Mesodermal cell (in vitro differentiated cells): ENCODE measurements at regions not wholly inside any gene's neighbourhood (a gene's known extent, or its start where the extent isn't known, plus 50 kb on each side); places are given as distances from the start of the nearest gene placed in this dataset.
"Not testable (repeated sequence)": the region's sequence is repeated elsewhere in the genome, so short reads cannot be mapped to it uniquely, and the experiment has no call there.

Experiments used
- H3K27ac ChIP-seq: 2 replicates; pipeline ENCODE4 v1.7.0; 2013; ENCODE audit warnings: mild to moderate bottlenecking, low read depth, low read length, moderate library complexity; ENCODE audit not compliant: severe bottlenecking
- H3K36me3 ChIP-seq: 2 replicates; pipeline ENCODE4 v1.7.1; 2013; ENCODE audit warnings: mild to moderate bottlenecking, low read length, moderate library complexity; ENCODE audit not compliant: control insufficient read depth, insufficient read depth
- H3K4me1 ChIP-seq: one replicate; pipeline ENCODE4 v1.7.1; 2013; ENCODE audit warnings: mild to moderate bottlenecking, low read length; ENCODE audit not compliant: insufficient read depth, control insufficient read depth, poor library complexity, severe bottlenecking
- H3K4me3 ChIP-seq: 2 replicates; pipeline ENCODE4 v1.7.0; 2013; ENCODE audit warnings: low read length, control low read depth, mild to moderate bottlenecking; ENCODE audit not compliant: insufficient read depth, poor library complexity, severe bottlenecking; ENCODE audit errors: extremely low read depth
- H3K9me3 ChIP-seq: 2 replicates; pipeline ENCODE4 v1.7.1; 2013; ENCODE audit warnings: mild to moderate bottlenecking, low read length, moderate library complexity; ENCODE audit not compliant: control insufficient read depth
- WGBS, 2 experiments: methylation state at CpG; one replicate each; pipeline ENCODE4 v1.1.5; 2013; ENCODE audit warnings: missing lambda C conversion rate in 2 of 2; ENCODE audit not compliant: insufficient coverage in 2 of 2; 5-methylcytosine and 5-hydroxymethylcytosine counted together

DNA sequence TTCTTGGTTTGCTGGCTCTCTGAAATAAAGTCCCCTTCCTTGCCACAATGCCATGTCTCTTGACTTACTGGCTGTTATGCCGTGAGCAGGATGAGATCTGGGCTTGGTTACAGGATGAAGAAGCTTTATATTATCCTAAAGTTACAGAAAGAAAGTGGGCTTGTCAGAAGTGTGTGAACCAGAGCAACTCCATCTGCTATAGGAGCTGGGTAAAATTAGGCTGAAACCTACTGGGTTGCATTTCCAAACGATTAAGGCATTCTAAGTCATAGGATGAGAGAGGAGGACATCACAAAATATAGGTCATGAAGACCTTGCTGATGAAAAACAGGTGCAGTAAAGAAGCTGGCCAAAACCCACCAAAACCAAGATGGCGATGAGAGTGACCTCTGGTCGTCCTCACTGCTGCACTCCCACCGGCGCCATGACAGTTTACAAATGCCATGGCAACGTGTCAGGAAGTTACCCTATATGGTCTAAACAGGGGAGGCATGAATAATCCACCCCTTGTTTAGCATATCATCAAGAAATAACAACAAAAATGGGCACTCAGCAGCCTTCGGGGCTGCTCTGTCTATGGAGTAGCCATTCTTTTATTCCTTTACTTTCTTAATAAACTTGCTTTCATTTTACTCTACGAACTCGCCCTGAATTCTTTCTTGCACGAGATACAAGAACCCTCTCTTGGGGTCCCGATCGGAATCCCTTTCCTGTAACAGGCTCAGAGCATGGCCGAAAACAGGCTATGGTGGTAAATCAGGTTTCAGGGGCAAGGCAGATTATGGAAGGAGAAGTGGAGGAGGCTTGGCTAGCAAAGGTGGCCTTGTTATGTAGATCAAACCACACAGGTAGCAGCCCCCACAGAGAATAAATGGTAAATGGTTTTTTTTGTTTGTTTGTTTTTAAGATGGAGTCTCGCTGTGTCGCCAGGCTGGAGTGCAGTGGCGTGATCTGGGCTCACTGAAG, 81.3 kb upstream of the C16orf82 start:
- H3K4me3 ChIP-seq, result no peak overlapping the region
- peaks cover 12% of the 10 kb centered on the region for H3K4me1 ChIP-seq
- H3K9me3 ChIP-seq, result no peaks in the 10 kb centered on the region
- no peak overlapping the region for H3K27ac ChIP-seq
- 71% methylated on average over 15 to 16 of the region's 17 CpGs for WGBS, 2 experiments
- no peaks in the 10 kb centered on the region for H3K36me3 ChIP-seq

DNA sequence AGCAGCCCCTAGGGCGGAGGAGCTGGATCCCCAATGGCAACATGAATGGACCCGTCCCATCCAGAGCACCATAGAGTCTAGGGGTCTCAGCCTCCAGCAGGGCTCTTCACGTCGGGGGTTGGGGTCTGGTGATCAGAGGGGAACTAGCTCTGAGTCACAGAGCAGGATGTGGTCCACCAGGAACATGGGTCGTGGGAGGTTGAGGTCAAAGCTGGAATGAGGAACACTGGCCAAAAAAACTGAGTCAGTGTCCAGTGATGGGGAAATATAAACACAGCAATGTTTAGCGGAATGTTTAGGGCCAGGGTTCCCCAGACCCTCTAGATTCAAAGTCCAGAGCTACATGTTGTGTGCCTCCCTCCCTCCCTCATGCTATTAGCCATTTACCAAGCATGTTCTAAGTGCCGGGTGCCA, 79.1 kb upstream of the C16orf82 start:
- no peak overlapping the region for H3K27ac ChIP-seq
- no peaks in the 10 kb centered on the region for H3K36me3 ChIP-seq
- H3K4me1 ChIP-seq, result peaks cover 12% of the 10 kb centered on the region
- 69 to 80% methylated on average over 4 to 6 of the region's 7 CpGs for WGBS, 2 experiments
- no peak overlapping the region for H3K4me3 ChIP-seq
- no peaks in the 10 kb centered on the region for H3K9me3 ChIP-seq

DNA sequence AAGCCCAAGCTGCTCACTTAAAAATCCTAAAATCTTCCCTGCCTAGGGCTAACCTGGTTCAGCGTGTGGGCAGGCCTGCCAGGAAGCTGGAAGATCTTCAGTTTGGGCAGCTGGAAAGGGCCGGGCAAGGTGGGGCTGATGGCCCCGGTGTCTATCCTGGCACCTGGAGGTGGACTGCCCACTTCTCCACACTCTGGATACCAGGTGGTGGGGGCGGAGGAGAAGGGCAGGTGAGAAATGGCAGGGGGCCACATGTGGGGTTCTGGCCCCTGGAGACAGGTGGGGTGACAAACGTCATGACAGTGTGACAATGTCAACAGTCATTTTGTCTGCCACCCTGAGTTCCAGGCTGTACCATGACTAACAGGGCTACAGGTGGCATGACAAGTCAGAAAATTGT, 78.5 kb upstream of the C16orf82 start:
- Histone ChIP-seq H3K4me3 (no peak overlapping the region), H3K9me3 (no peaks in the 10 kb centered on the region), H3K27ac (no peak overlapping the region), H3K36me3 (no peaks in the 10 kb centered on the region), H3K4me1 (peaks cover 15% of the 10 kb centered on the region)
- 87 to 92% methylated on average over 4 of the region's 5 CpGs for WGBS, 2 experiments

DNA sequence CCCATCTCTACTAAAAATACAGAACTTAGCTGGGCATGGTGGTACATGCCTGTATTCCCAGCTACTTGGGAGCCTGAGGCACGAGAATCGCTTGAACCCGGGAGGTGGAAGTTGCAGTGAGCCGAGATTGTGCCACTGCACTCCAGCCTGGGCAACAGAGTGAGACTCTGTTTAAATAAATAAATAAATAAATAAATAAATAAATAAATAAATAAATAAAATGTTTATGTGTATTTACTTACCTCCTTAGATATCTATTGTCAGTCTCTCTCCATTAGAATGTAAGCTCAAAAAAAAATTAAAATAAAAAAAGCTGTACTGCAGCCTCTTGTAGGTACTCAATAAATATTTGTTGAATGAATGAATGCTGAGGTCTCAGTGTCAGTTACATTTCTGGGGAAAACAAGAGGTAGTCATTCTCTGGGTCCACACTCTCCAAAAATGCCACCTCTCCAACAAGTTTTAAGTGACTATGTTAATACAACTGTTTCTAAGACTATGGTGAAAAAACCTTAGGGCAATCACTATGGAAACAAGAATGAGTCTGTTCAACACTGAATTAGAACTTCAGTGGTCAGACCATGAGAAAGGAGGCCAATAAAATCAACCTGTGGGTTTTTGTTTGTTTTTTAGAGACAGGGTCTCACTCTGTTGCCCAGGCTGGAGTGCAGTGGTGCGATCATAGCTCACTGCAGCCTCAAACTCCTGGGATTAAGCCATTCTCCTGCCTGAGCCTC, 76.2 kb upstream of the C16orf82 start:
- peaks cover 15% of the 10 kb centered on the region for H3K4me1 ChIP-seq
- not testable (repeated sequence) for H3K36me3 ChIP-seq, H3K27ac ChIP-seq, H3K4me3 ChIP-seq, H3K9me3 ChIP-seq
- WGBS, 2 experiments, result 97 to 100% methylated on average over 4 of the region's 5 CpGs

DNA sequence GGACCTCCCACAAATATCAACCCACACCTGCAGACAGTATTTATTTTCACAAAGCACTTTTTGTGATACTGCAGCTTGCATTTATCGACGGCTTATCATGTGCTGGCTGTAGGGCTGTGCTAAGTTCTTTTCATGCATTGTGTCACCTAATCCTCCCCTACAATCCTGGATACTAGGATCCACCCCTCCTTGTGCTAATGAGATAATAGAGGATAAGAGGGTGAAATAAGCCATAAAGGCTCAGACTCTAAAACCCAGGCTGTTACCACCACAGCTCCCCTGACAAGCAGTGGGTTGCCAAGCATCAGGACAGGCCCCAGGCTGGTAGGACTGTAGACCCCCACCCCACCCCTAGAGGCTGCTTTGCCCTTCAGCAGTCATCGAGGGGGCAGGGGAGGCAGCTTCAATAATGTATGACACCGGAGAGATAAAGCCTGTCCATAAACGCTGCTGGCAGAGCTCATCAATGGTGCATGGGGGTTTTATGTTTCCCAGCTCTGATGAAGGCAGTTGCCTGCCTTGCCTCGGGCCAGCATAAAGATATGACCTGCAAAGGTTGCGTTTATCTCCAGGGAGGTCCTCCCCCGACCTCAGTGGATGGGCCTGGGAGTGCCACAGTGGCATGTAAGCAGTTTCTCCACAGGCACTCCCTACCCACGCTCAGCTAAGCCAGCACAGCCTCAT, 73.9 kb upstream of the C16orf82 start:
- Histone ChIP-seq H3K4me1 (peaks cover 9% of the 10 kb centered on the region), H3K36me3 (no peaks in the 10 kb centered on the region), H3K9me3 (no peaks in the 10 kb centered on the region), H3K27ac (no peak overlapping the region), H3K4me3 (no peak overlapping the region)
- 81 to 83% methylated on average over 7 of the region's 9 CpGs for WGBS, 2 experiments

DNA sequence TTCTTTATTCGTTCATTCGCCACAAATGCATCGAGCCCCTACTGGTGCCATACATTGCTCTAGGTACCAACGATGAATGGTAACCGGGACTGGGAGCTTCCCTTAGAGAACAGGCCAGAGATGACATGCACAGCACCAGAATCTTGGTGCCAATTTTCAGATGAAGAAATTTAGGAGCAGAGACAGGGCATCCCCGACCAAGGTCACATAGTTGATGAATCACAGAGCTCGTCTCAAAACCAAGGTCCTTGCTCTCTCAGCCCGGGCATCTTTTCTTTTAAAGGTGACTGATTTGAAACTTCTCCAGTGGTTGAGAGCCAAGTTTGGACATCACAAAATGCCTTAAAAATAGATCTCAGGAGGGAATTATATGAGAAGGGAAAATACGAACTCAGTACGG, 73.2 kb upstream of the C16orf82 start:
- no peaks in the 10 kb centered on the region for H3K36me3 ChIP-seq
- H3K9me3 ChIP-seq, result no peaks in the 10 kb centered on the region
- H3K4me3 ChIP-seq, result no peak overlapping the region
- no peak overlapping the region for H3K27ac ChIP-seq
- H3K4me1 ChIP-seq, result peaks cover 3% of the 10 kb centered on the region
- WGBS, 2 experiments, result 91 to 93% methylated on average over 10 of the region's 10 CpGs

DNA sequence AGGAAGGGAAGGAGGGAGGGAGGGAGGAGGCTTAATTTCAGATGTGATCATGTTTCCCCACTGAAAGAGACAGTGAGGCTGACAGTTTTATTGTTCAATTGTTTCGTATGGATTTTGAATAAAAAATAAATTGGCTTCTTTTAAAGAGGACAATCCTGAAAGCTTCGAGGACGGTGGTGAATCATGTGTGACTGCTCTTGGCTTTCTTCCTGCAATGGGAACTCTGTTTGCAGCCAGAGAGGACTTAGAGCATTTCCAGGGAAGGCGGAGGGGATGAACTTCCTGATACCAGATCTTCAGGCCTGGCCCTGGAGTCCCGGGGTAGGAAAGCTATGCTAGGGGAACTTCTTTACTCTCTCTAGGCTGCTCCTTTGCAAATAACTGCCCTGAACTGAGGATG, 72.8 kb upstream of the C16orf82 start:
- H3K36me3 ChIP-seq, result no peaks in the 10 kb centered on the region
- H3K4me1 ChIP-seq, result peaks cover 3% of the 10 kb centered on the region
- no peak overlapping the region for H3K27ac ChIP-seq
- WGBS, 2 experiments, result 87 to 90% methylated on average over 4 to 5 of the region's 5 CpGs
- H3K9me3 ChIP-seq, result no peaks in the 10 kb centered on the region
- no peak overlapping the region for H3K4me3 ChIP-seq

DNA sequence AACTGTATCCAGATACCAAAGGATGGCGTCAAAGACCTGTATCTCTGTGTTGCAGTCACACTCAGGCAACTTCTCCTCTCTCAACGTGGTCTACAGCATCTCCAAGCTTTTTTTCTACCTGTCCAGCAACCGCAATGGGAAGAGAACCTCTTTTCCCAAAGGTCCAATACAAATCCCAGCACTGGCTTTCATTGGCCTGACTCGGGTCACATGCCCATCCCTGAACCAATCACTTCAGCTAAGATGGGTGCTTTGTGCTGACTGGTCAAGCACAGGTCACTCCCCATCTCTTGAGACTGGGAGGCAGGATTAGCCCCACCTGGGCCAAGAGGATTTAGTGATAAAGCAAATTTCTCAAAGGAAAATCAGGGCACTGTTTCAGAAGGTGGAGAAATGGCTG, 71.2 kb upstream of the C16orf82 start:
- H3K9me3 ChIP-seq, result no peaks in the 10 kb centered on the region
- peaks cover 3% of the 10 kb centered on the region for H3K4me1 ChIP-seq
- no peak overlapping the region for H3K27ac ChIP-seq
- no peak overlapping the region for H3K4me3 ChIP-seq
- H3K36me3 ChIP-seq, result no peaks in the 10 kb centered on the region
- WGBS, 2 experiments, result 77 to 80% methylated on average over 4 of the region's 4 CpGs

DNA sequence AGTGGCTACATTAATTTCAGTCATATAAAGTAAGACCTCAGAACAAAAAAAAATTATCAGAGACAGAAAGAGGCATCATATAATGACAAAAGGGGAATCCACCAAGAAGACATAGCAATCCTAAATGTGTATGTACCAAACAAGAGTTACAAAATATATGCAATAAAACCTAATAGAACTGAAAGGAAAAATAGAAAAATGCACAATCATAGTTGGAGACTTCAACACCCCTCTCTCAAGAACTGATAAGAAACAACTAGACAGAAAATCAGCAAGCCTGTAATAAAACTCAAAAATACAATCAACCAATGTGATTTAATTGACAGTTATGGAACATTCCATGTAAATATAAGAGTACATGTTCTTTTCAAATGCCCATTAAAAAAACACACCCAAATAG, 61.3 kb upstream of the C16orf82 start:
- no peak overlapping the region for H3K4me3 ChIP-seq
- no peak overlapping the region for H3K27ac ChIP-seq
- H3K36me3 ChIP-seq, result no peaks in the 10 kb centered on the region
- no peaks in the 10 kb centered on the region for H3K9me3 ChIP-seq
- no peaks in the 10 kb centered on the region for H3K4me1 ChIP-seq
